ENCODE measurements at regions not wholly inside any gene's neighbourhood (a gene's known extent, or its start where the extent isn't known, plus 50 kb on each side); places are given as distances from the start of the nearest gene placed in this dataset.

- no peak for TF ChIP-seq CTCF (IDR thresholded peaks at IDR 0.05; ENCODE audit: extremely low read depth, insufficient read depth, missing control alignments)
- in situ Hi-C loops (cut with MboI; ENCODE audit: low pct_unique_long_range_greater_than_20kb, low sequenced_read_pairs, unreplicated experiment): no loop called here
- DNase-seq (ENCODE audit: low spot score): no peak
Measured at GRCh38 chr2:220182790-220183189, 555.4 kb downstream of the SLC4A3 start.

- DNase-seq (ENCODE audit: low spot score): no peak
- no peak for TF ChIP-seq CTCF (IDR thresholded peaks at IDR 0.05; ENCODE audit: extremely low read depth, insufficient read depth, missing control alignments)
- in situ Hi-C loops (cut with MboI; ENCODE audit: low pct_unique_long_range_greater_than_20kb, low sequenced_read_pairs, unreplicated experiment): no loop called here
Measured at GRCh38 chr2:220185766-220186305, 558.4 kb downstream of the SLC4A3 start.

- no peak for DNase-seq (ENCODE audit: low spot score)
- in situ Hi-C loops (cut with MboI; ENCODE audit: low pct_unique_long_range_greater_than_20kb, low sequenced_read_pairs, unreplicated experiment): no loop called here
- no peak for TF ChIP-seq CTCF (IDR thresholded peaks at IDR 0.05; ENCODE audit: extremely low read depth, insufficient read depth, missing control alignments)
Measured at GRCh38 chr2:220188031-220188430, 560.6 kb downstream of the SLC4A3 start.

- in situ Hi-C loops (cut with MboI; ENCODE audit: low pct_unique_long_range_greater_than_20kb, low sequenced_read_pairs, unreplicated experiment): no loop called here
- no peak for DNase-seq (ENCODE audit: low spot score)
Measured at GRCh38 chr2:220191031-220191430, 563.6 kb downstream of the SLC4A3 start.

GRCh38 chr2:220191737-220192136 lies 564.3 kb downstream of the SLC4A3 start:
- in situ Hi-C loops (cut with MboI; ENCODE audit: low pct_unique_long_range_greater_than_20kb, low sequenced_read_pairs, unreplicated experiment): no loop called here
- no peak for DNase-seq (ENCODE audit: low spot score)
- TF ChIP-seq CTCF (IDR thresholded peaks at IDR 0.05; ENCODE audit: extremely low read depth, insufficient read depth, missing control alignments): no peak

More at GRCh38 chr2:220191031-220191430, 563.6 kb downstream of the SLC4A3 start:
- no peak for TF ChIP-seq CTCF (IDR thresholded peaks at IDR 0.05; ENCODE audit: extremely low read depth, insufficient read depth, missing control alignments)

- in situ Hi-C loops (cut with MboI; ENCODE audit: low pct_unique_long_range_greater_than_20kb, low sequenced_read_pairs, unreplicated experiment): no loop called here
- TF ChIP-seq CTCF (IDR thresholded peaks at IDR 0.05; ENCODE audit: extremely low read depth, insufficient read depth, missing control alignments): no peak
- no peak for DNase-seq (ENCODE audit: low spot score)
Measured at GRCh38 chr2:220192994-220193753, 565.7 kb downstream of the SLC4A3 start.
